Limb (tissue), 2 donors: ENCODE measurements at regions not wholly inside any gene's neighbourhood (a gene's known extent, or its start where the extent isn't known, plus 50 kb on each side); places are given as distances from the start of the nearest gene placed in this dataset.

Source experiments
- DNase-seq, 2 donors: peaks; one replicate each; pipeline ENCODE4 v3.0.0-alpha.2; 2016; ENCODE audit errors: extremely low spot score in 2 of 2

DNA sequence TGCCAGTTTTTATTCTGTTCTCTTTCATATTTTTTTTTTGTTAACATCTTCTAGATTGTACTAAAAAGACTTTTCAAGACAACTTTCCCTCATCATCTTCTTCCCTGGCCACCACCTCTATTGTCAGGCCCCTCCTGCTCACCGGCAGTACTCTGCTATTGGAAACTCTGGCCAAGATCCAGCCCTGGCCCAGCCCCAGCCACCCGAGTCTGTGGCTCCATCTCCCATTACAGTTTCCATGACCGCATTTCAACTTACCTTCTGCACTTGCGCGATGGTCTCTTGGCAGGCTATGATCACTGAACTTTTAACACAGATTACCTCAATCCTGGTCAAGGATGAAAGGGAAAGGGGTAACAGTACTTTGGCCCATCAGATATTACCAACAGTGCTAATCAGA, 137.7 kb upstream of the POM121L12 start:
- DNase-seq, result peak; percentile 30 to 58

DNA sequence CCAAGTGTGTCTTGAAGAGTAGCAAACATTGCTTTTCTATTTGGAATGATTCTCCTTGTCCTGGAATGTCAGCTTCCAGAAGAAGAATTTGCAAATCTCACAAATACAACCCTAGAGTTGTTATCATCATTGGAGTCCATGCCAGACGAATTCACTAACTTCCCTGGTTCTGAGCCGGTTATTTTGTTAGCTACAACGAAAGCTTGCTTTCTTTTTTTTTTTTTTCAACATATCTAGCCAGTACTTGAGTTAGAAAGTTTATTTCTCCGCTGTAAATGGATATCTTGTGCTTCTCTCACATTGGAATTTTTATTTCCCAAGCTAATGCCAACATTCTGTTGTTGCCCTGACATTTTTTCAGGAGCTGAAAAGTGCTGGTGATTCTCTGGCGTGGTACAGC, 138.1 kb upstream of the POM121L12 start:
- DNase-seq, result no peak

DNA sequence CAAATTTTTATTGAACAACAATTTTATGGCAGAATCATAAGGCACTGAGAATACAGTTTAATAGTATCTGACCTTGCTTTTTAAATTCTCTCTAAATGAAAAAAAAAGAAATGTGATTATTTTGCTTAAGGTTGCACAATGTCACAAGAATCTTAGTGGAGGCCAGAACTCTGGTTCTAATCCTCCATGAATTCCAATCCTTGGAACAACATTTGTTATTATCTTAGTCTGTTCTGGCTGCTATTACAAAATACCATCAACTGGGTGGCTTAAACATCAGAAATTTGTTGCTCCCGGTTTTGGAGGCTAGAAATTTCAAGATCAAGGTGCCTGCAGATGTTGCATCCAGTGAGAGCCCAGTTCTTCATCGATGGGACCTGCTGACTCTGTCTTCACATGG, 158.2 kb upstream of the POM121L12 start:
- DNase-seq, result no peak

DNA sequence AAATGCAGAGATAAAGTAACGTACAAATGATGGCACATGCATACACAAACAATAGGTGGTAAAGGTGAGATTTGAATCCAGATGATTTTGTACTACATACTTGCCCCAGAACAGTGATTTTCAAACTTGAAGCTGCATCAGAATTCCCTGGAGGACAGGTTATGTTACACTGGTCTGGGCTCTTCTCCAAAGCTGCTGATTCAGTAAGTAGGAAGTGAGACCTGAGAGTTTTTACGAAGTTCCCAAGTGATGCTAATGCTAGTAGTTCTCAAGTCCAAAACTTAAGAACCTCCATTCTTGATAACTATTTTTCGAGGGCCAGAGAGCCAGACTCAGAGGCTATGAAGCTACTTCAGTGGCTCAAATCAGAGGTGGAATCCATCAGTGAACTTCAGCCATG, 159.0 kb upstream of the POM121L12 start:
- no peak for DNase-seq

DNA sequence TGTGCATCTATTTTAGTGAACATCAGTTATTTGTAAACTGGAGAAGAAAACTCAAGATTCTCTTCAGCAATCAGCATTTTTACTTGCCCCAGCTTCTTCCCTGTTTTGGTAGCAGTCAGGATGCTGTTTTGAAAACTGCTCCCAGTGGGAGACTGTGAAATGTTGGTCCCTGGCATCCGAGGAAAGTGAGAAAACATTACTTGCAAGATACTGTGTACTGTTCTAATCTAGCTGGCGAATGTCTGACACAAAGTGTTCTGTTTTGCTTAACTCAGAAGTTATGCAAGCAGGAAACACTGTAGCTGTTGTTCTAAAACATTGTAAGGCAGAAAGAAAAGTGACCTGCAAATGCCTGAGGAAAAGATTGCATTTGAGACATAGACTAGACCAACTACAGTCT, 171.8 kb upstream of the POM121L12 start:
- DNase-seq, result no peak

DNA sequence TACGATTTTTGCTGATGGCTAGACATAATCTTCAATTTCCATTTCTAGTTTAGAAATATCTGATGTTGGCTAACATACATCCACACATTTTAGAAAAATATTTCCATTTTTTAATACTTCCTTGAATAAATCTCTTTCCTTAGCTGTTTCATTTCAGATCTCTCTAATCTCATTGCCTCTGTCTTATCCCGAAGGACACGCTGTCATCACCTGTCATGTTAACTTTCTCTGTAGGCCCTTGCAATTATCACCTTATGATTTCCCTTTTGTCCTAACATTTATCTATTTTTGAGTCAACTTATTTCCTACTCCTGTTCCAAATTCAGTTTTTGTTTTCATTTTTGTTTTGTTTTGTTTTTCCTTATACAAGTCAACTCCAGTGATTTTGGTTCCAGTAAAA, 173.1 kb upstream of the POM121L12 start:
- DNase-seq, result no peak

DNA sequence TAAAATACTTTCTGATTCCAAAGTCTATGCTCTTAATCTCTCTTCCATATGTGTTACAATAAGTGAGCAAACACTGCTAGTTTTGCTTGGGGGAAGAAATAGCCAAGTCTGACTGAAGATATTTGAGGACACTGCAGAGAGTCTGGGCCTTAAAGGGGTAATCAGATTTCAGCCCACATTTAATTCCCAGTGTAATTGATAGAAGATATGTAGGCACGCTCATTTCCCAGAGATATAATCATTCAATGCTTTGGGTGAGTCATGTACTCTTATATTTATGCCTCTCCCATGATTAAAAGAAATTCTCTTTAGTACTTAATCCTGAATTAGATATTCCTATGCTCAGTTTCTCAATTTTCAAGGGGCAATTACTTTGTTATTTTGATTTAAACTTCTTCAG, 178.1 kb upstream of the POM121L12 start:
- no peak for DNase-seq

DNA sequence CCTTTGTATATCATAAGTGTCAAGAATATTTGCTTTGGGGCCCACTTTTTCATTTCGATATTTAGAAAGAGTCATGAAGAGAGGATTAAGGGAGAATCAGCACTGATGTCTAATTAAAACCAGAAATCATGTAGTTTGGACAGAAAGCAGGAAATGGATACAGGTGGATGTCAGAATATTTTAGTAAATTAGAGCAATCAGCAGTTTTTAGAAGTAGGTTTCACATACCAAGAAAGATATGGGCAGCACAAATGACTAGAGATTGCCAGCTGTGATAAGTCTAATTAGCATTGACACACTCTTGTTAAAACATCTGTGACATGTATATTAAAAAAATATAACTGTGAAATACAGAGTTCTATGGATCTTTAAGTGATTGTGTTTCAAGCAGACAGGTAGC, 180.8 kb upstream of the POM121L12 start:
- DNase-seq, result no peak

DNA sequence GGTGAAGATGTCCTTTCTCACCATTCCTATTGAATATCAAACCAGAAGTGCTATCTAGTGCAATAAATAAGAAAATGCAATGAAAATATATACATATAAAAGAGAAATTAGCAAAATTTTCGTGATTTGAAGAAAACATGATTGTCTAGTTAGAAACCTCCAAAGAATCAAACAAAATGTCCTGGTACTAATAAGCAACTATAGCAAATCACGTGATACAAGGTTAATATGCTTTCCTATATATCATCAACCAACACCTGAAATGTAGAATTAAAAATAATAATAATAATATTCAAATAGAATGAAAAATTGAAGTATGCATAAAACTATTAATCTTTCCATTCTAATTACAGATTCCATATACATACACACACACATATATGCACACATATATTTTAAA, 183.9 kb upstream of the POM121L12 start:
- DNase-seq, result no peak

DNA sequence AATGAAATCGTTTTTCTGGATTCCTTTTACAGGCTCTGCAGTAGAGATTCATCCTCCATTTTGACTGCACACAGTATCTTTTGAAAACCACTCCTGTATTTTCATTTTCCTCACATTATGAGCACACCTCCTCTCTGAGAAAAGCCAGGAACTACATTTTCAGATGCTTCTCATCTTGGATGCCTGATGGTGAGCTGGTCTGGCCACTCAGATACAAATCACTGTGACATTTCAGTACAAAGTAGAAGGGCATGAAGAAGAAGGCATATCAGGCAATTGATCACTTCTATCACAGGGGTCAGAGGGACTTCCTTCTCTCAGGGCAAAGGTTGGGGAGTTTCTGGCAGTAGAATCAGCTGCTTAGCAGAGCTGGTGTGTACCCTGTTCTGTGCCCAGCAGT, 192.0 kb upstream of the POM121L12 start:
- DNase-seq, result no peak

DNA sequence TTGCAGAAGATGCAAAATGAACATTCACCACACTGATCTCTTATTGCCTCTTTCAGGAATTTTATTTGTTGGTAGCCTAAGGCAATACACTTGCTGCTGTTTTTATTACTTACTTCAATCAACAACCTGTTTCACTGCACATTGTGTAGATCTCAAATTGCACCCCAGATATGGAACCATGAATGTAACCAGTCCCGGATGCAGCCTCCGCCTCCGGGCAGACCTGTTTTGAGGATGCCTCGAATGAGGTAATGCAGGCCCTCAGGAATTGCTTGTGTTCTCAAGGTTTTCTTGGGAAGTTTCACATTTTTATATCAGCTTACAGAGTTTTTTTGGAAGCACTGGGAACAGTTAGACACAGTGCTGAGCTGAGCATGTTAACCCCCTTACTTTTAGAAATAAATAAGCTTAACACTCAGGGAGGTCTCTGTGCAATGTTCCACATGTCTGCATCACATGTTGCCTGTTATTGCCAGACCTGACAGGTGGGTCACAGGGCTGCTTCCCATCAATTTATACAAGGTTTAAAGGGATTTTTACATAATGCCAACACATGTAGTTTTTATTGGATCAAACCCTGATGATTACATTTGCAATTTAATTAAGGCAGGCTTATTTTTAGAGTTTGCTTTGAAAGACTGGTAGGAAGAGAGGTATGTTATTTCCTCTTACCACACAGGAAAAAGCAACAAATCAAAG, 193.1 kb upstream of the POM121L12 start:
- DNase-seq, result no peak

DNA sequence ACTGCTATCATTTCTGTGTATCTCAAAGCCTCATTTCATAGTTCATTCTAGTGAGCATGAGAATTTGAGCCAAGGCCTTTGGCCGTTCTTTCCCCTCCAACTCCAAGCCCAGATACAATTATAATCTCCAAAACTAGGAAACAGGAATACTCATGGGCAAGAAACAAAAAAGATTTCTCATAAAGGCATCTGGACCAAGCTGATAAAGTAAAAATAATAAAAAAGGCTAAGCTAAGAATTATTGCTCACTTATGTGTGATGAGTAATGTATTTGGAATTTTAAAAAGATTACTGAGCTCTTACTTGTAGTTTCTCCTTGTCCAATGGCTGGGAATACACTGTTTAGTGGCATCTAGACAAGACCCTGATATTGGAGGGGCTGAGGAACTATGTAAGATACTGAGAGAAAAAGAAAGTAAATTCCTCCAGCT, 196.4 kb upstream of the POM121L12 start:
- peak in 1 of 2 donors; percentile 26 for DNase-seq

DNA sequence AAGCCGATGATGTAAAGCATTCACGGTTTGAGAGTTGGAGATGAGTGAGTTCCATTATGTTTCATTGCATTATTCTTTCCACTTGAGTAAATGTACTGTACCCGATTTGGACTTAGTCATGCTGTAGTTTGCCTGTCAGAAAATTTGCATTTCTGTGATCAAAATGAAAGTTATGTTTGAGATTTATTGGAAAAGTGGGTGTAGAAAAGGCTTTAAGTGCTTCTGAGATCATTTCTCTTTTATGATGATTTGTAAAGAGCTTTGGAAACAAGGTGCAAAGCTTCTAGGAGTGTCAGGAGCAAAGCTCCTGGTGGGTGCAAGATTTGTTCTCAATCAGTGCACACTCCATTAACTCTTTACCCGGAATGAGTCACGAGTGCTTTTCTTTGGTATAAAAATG, 204.1 kb upstream of the POM121L12 start:
- no peak for DNase-seq

DNA sequence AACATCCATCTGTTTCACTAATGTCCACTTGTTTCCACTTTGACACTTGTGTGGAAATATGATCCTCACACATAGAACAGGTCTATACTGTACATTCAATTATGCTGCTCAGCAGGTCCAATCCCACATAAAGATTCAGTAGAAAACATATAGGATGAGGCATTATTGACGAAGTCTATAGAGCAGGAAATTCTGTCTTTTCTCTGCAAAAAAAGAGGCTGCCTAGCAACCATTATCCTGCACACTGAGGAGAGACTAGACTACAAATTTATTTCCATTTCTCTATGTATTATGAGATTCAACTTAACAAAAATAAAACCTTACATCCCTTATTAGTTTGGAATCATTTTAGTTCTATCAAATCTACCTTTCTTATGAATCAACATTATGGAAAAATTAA, 204.6 kb upstream of the POM121L12 start:
- no peak for DNase-seq

DNA sequence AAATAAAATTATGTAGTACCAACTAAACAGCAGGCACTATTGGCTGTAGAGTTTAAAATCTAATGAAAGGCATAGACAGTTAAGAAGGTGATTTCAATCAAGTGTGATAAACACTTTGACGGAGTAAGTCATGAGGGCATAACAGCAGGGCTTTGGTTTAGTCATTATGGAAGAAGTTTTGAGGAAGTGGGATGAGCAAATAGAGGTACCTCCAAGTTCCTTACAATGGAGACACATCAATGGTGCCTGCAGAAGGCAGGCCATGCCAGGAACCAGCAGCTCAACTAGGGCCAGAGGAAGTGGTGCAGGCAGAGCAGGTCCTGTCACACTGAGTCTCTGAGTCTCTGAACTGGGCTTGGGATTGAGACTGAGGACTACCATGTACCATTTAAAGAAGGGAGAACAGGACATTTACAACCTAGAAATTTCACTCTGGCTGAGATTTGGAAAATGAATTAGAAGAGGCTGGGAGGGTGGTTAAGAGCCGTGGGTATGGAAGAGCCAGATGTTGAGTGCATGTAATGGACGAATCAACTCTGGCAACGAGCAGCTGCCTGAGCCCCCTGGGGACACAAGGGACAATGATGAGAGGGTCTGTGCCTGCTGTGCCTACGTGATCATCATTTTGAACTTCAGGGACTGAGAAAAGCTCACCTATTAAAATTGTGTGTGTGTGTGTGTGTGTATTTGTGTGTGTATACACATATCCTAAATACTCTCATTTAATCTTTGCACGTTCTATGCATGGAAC, 208.7 kb upstream of the POM121L12 start:
- no peak for DNase-seq

DNA sequence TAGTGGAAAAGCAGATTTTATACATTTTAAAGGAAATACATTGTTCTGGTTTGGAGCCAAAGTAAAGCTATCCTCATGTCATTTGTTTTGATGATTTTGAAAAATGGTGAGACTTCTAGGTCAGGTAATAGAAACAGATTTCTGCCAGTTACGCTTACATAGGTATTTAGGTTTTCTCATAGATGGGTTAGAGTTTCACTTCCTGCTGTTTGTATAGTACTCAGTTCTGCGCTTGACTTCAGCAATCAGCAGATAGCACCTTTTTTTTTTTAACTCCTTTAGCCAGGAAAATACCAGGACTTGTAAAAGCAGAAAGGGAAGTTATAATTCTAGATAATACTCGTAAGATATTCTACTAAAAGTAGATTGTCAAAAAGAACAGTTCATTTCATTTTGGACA, 209.8 kb upstream of the POM121L12 start:
- no peak for DNase-seq

DNA sequence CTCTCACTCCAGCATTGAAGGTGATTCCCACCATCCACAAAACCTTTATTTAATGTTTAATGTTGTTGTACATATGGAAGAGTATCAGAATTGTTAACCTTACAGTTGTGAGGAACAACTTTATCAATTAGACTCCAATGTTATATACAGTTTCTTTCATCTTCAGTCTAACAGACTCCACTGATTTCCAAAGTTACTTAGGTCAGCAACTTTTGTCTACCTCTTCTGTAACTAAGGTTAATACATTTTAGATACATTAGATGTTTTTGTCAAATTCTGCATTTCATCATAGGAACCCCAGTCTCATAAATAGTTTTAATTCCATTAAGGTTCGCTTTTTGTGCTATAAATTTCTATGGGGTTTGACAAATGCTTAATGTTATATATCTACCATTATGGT, 223.9 kb upstream of the POM121L12 start:
- no peak for DNase-seq

DNA sequence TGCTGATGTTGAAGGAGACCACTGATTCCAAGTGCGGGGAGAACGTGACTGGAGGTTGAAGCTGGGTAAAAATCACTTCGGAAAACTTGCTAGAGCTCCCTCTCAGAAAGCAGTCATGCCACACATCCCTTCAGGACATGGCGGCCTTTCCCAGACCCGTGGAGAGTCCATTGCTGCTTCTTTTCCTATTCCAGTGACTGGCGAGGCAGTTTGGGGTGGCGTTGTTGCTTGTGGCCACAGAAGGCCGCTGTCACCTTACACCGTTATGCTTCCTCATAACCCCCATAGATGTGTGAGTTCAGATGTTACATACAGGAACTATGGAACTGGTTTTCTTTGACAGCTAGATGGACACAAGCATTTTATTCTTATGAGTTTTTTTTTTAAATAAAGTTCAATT, 235.6 kb upstream of the POM121L12 start:
- DNase-seq, result no peak

DNA sequence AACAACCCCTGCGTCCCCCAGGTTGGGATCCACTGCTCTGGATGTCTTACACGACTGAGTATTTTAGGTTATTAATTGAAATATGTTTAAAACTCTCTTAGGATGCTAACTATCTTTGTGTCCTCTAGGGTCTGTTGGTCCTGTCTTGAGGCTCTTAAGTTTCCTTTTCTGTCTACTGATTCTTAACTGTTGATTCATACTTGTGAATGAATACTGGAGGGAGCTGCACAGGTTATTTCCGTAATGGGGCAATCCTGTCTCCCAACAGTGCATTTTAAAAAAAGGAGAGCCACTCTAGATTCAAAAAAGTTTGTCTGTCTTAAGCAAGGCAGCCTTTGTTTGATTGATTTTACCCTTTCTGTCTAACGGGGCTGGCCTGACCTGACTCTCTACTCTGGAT, 237.6 kb upstream of the POM121L12 start:
- no peak for DNase-seq

DNA sequence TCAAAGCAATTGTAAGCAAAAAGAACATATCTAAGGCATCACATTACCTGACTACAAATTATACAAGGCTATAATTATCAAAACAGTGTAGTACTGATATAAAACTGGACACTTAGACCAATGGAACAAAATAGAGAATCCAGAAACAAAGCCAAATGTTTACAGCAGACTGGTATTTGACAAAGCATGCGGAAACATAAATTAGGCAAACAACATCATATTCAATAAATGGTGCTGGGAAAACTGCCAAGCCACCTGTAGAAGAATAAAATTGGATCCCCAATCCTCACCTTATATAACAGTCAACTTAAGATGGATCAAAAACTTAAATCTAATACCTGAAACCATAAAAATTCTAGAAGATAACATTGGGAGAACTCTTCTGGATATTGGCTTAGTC, 240.8 kb upstream of the POM121L12 start:
- no peak for DNase-seq

DNA sequence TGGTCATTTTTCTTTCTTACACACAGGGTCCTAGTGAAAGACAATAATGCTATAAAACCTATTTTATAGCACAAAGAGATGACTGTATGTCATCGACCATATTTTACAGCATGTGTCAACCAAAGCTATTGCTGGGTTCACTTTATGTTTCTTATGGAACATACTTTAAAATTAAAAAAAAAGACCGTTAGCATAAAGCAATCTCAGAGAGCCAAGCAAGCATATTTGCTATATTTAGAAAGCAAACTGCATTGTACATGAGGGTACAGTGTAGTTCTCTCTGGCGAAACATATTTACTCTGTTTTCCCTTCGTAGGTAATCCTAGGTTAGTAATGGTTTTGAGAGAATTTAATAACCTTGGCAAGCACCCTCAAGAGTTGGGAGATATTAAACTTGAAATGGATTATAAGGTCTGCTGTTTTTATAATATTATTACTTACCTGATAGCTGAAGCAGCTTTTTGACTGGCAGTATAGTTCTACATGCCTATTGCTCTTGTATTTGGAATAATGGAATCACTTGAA, 244.2 kb upstream of the POM121L12 start:
- no peak for DNase-seq

DNA sequence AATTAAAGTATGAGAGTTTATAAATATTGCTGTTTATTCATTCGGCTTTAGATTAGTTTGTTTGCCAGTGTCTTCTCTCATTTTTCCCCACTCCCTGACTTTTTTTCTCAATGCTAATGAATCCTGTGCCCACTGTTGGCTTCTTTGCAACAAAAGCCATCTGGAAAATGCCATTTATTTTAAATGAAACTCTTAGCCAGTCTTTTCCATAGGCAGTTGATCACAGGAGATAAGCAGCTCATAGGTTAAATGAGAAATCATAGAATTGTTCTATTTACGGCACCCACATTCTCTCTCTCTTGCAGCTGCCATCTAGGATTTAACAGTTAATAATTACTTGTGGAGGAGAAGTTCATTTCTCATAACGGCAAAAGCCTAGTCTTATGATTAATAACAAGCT, 249.3 kb upstream of the POM121L12 start:
- no peak for DNase-seq

DNA sequence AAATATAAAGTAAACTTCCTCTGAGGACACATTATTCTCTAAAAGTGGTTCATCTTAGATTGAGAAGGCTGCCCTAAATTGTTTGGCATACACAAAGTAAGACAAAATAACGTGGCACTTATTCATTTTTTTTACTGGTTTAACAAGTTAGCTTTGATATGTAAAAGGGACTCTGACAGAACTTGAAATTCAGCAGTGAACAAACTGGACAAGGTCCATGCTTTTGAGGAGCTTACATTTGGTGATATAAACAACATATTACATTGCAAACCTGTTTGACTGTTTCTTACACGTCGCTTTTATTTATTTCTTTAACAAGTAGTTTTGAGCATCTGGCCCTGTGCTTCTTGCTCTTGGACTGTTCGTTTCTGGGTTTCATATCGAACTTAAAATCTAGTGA, 253.1 kb upstream of the POM121L12 start:
- DNase-seq, result no peak
